GM18861 (cell line): ENCODE measurements at regions not wholly inside any gene's neighbourhood (a gene's known extent, or its start where the extent isn't known, plus 50 kb on each side); places are given as distances from the start of the nearest gene placed in this dataset.

ENCODE experiments used
- ATAC-seq: cut with Tn5 transposase; IDR thresholded peaks from one replicate; pipeline ENCODE4 v1.9.1; 2021; ENCODE audit not compliant: unreplicated experiment

DNA sequence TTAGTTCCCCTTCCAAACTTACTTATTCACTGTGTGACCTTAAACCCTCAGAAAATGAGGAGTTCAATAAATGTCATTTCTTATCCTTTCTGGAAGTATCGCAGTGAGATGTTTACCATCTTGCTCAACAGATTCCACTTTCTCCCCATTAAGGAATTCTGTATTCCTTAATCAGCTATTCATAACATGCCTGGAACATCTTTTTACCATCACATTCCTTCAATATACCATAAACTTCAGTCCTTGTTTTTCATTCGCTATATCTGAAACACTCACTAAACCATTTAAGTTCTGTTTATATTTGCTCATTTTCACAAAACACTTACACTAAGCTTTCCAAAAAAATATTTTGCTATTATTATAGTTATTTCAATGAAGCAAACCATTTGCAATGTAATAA lies 1158.6 kb downstream of the CDH12 start:
- ATAC-seq: no peak

DNA sequence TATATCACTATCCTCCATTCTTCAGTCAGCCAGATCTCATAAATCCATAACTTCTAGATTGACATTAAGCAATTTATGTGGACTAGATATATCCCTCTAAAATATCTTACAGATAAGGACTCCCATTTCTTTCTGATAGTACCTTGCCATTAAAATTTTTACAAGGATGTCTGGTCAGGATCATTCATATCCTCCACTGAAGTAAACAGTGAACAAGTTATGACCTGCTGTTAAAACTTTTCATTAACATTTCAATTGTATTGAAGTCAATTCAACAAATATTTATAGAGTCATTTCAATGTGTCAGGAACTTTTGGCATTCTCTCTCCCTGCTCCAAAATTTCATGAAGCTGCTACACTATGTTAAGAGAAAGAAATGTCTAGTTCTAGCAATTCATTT lies 1159.6 kb downstream of the CDH12 start:
- ATAC-seq: no peak

DNA sequence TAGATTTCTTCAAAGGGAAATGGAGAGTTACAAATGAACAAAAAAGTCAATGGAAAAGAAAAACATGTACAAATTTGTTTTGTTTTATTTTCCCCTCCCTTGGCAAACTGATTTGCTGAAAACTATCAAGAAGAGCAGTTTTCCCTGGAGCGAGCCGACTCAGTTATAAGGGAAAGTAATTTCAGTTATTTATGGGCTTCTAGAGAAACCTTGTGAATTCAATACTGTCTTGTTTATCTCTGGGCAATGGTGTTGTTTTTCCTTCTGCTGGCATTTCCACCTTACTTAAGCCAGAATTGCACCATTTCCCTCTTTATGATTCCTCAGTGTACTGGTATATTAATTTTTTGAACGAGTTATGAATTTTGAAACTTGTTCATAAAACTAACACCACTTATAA lies 1163.6 kb downstream of the CDH12 start:
- ATAC-seq: no peak

DNA sequence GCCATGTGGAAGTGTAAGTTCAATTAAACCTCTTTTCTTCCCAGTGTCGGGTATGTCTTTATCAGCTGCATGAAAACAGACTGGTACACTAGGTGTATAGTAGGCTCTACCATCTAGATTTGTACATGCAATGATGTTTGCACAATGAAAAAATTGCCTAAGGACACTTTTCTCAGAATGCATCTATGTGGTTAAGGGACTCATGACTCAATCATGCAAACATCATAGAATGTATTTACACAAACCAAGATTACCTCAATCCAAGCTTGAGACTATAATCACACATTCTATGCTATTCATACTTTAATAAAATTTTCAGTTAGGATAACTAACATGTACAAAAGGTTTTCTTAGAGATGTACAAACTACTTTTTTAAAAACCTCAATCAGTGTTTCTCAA lies 1164.5 kb downstream of the CDH12 start:
- no peak for ATAC-seq

DNA sequence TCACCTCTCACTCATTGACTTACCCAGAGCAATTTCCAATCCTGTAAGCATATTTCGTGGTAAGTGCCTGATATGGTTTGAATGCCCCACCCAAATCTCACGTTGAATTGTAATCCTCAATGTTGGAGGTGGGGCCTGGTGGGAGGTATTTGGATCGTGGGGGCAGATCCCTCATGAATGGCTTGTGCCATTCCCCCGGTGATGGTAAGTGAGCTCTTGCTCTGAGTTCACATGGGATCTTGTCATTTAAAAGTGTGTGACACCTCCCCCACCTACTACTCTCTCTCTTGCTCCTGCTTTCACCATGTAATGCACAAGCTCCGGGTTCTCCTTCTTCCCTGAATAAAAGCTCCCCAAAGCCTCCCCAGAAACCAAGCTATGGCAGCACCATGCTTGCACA lies 1165.5 kb downstream of the CDH12 start:
- ATAC-seq: no peak

DNA sequence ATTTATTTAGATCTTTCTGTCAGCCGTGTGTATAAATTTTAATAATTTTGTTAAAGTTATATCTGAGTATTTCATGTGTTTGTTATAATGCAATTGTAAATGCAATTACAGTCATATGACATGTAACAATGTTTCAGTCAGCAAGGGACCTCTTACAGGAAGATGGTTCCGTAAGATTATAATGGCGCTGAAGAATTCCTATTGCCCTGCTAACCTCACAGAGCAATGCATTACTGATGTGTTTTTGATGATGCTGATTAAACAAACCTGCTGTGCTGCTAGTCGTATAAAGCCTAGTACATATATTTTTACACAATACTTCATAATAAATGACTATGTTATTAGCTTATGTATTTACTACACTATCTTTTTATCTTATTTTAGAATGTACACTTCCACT lies 1166.4 kb downstream of the CDH12 start:
- ATAC-seq: no peak

DNA sequence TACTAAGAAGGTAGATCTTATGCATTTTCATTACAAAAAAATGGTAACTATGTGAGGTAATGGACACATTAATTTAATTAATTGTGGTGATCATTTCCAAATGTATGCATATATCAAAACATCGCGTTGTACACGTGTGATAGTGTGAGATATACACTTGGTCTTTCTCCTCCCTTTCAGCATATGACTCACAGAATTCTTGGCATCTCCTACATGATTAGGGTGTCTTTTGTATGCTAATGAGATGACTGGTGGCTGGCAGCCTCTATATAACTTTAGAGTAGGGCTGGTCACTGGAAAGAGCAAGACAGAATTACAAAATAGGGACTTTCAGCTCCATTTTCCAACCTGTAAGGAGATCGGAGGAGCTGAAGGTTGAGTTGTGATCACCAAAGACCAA lies 1167.6 kb downstream of the CDH12 start:
- no peak for ATAC-seq

DNA sequence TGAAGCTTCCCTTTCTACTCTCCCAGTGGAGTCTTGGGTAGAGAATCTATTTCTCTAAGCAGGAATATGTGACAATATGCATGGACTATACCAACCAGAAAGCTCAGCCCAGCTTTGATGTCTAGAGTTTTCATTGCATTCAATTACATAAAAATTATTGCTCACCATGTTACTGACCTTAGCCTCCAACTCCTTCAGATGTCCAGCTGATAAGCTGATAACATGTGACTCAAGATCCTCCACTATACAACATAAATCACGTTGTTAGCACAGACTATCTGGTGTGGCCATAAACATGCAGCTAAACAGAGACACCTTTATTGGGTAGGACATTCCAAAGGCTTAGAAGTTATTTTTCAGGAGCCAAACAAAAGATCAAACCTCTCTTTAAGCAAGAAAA lies 1168.2 kb downstream of the CDH12 start:
- ATAC-seq: no peak

DNA sequence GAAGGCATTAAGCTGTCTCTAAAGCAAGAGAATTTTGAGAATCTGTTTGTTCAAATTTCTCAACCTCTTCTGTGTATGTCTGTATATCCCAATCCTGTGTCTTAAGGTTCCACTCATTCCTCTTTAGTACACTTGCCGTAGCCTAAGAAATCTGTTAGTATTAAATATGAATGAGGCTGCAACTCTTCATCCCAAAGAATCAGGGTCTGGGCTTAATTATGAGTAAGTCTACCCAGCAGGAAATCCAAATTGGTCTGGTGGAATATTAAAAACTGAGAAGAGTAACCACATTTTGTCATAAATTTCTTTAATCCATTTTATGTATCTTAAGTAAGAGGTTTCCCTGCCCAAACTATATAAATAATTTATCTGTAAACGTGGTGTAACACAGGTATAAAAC lies 1171.2 kb downstream of the CDH12 start:
- ATAC-seq: no peak

DNA sequence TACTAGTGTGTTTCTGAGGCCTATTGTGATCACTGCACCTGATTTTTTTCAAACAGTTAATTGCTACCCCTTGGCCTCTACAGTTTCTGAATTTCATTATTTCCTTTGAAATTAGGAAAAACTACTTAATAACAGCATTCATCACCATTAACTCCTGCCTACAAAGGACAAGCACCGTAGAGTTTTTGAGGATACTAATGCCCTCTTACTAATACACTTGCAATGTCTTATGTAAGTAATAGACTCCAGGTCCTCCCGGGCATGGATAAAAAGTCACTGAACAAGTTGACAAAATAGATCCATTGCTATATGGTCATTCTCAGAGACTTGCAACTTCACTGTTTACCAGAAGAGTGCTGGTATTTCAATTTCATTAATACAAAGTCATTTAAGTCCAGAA lies 1172.5 kb downstream of the CDH12 start:
- no peak for ATAC-seq

DNA sequence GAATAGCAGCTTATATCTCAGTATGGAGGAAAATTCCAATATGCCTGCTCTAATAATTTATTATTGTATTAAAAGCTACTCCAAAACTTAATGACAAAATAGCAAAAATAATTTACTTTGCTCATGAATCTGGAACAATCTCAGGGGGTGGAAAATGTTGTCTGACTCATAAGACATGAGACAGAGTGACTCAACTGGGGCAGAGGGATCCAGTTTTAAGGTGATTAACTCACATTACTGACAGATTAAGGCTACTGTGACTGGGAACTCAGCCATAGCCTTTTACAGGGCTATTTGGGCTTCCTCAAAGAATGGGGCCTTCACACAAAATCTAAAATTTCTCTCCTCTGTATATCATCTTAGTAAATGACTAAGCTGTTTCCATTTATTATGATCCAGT lies 1172.9 kb downstream of the CDH12 start:
- no peak for ATAC-seq

DNA sequence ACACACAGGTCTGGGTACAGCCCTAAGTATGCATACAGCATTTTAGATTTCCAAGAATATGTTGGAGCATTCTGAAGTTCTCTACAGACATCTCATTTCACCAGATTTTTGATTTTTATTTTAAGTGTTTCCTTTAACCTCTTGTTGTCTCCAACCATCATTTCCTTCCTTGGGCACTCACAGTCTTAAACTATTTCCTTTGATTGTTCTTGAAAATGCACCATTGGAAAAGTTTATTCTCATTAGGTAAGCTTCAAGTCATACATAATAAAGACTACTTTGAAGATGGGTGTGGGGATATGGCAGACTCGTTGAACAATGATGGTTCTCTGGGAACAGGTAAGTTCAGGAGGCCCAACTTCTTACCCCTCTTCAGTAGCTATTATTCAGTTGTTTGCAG lies 1174.6 kb downstream of the CDH12 start:
- ATAC-seq: no peak

DNA sequence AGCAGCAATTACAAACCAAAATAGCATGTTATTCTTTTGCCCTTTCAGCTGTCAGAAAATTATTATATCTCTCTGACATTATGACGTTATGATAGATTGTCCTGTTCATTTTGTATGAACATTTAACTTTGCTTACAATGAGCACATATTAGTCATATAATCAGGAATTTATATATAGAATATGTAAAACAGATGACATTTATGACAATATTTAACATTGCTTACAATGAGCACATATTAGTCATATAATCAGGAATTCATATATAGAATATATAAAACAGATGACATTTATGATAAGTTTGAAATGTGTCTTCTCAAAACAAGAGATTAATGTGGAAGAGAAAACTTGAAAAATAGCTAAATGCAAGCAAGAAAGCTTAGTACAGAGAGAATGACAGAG lies 1180.2 kb downstream of the CDH12 start:
- ATAC-seq: no peak

DNA sequence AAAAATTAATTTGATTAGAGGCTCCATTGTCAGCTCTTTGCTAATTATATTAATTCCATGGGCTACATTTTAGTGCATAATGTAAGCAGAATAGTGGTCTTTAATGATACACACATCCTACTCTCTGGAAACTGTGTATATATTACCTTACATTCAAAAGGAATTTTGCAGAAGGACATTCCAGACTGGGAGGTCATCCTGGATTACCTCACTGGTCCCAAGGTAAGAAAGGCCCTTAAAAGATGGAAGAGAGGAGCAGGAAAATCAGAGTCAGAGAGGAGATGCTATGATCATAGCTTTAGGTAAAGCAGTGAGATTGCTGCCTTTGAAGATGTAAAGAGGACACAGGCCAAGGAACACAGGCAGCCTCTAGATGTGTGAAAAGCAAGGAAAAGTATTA lies 1180.8 kb downstream of the CDH12 start:
- ATAC-seq: no peak

DNA sequence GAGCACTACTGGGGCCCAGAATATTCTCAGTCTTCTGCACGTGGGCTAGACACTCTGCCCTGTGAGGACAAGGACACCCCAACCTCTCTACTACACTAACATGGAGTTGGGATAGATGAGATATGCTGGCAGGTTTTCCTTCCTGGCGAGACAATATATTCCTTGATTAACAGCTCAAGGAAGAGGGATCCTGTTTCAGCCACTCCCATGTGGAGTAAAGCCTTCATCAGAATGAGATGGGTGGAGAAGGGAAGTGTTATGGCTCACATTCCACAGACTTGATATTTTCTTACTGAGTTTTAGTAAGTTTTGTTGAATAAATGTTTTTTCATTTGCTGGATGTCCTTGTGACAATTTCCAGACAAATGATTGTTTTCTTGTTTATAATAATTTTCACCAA lies 1187.6 kb downstream of the CDH12 start:
- ATAC-seq: no peak

DNA sequence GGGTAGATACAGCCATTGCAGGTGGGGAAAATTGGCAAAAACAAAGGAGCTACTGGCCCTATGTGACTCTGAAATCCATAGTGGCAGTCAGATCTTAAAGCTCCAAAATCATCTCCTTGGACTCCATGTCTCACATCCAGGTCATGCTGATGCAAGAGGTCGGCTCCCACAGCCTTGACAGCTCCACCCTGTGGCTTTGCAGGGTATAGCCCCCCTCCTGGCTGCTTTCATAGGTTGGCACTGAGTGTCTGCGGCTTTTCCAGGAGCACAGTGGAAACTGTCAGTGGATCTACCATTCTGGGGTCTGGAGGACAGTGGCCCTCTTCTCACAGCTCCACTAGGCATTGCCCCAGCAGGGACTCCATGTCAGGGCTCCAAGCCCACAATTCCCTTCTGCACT lies 1190.1 kb downstream of the CDH12 start:
- ATAC-seq: no peak

DNA sequence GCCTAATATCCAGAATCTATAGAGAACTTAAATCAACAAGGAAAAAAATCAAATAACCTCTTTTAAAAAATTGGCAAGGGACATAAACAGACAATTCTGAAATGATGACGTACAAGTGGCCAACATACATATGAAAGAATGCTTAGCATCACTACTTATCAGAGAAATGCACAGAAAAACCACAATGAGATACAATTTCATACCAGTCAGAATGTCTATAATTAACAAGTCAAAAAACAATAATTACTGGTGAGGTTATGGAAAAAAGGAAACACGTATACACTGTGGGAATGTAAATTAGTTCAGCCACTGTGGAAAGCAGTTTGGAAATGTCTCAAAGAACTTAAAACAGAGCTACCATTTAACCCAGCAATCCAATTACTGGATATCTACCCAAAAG lies 1192.0 kb downstream of the CDH12 start:
- no peak for ATAC-seq

DNA sequence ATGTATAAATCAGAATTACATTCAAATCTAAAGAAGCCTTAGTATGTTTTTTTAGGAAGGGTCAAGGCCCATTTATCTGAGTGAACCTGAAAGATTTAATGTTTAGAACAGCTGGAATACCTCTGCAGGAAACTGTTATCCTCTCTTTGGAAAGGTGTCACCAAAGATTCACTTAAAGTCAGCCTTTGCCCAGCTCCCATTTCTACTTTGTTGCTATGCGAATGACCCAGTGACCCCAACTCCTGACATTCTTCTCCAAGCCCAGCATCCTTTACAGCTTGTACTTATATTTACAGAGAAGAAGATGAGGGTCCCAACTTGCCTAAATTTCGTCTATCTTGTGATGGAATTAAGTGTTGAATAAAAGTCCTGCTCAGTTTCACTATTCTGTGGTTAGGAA lies 1198.6 kb downstream of the CDH12 start:
- ATAC-seq: no peak

DNA sequence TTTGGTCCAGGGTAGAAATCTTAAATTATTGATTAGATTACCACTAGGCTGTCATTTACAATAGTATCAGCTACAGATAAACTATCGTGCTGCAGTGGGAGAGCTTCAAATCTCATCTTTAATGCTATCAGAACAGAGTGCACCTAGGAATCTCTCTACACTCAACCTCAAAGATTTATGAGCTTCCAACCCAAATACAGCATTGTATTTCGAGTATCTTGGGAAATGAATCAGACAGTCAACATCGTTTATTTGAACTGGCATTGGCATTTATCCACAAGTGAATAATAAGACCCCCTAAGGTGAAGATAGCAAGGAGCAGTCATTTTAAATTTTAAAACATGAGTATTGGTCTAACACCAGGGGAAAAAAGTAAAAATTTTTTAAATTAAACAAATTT lies 1203.2 kb downstream of the CDH12 start:
- no peak for ATAC-seq

DNA sequence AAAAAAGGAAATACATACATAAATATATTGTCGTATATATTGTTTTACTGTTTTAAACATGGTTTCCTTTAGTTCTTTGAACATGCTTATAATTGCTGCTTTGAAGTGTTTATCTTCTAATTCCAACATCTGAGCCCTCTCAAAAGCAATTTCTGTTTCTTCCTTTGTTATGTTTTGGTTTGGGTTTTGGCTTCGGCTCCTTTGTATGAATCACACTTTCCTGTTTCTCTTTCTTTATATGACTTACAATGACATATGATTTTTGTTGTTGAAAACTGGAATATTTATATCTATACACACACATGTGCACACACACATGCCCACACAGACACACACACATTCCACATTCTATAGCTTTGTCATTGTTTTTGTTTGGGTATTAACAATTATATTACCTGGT lies 1206.7 kb downstream of the CDH12 start:
- no peak for ATAC-seq

DNA sequence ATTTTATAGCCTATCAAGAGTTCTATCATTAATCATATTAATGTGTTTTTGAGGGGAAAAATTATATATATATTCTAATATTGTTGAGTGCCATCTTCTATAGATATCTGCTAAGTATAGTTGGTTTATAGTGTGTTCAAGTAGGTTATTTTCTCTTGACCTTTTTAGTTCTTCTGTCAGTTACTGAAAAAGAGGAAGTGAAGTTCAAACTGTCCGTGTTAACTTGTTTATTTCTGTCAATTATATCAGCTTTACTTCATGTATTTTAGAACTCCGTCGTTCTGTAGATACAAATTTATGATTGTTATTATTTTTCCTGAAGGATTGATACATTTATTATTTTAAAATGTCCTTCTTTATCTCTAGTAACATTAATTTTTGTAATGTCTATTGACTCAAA lies 1209.1 kb downstream of the CDH12 start:
- ATAC-seq: no peak

DNA sequence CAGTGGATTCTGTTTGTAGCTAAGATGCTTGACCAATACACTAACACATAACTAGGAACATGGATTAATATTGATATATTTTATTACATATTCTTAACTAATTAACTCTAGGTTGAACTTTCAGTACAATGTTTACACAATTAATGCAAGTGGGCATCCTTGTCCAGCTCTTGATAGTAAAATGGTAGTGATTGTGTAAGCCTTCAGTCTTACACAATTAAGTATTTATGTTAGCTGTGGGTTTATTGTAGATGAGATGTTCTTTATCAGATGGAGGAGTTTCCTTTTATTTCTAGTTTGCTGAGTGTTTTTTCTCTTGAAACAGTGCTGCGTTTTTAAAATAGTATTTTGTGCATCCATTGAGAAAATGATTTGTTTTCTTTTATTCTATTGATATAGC lies 1210.8 kb downstream of the CDH12 start:
- ATAC-seq: no peak

DNA sequence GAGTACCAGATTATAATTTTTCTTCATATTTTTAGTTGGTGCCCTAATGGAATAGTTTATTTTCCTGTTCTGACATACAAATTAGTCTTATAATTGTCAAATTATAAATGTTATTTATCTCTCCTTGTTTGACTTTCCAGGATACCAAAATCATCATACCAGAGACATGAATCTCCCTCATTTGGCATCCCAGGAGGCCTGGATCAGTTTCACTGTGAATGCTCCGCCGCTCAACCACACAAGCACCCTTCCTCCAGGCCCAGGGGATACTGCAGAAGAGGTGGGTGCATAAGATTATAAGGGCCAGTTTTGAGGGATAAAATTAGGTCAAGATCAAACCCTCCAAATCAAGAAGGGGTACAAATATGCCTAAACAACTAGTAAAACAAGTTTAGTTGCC lies 1229.3 kb downstream of the CDH12 start:
- no peak for ATAC-seq

DNA sequence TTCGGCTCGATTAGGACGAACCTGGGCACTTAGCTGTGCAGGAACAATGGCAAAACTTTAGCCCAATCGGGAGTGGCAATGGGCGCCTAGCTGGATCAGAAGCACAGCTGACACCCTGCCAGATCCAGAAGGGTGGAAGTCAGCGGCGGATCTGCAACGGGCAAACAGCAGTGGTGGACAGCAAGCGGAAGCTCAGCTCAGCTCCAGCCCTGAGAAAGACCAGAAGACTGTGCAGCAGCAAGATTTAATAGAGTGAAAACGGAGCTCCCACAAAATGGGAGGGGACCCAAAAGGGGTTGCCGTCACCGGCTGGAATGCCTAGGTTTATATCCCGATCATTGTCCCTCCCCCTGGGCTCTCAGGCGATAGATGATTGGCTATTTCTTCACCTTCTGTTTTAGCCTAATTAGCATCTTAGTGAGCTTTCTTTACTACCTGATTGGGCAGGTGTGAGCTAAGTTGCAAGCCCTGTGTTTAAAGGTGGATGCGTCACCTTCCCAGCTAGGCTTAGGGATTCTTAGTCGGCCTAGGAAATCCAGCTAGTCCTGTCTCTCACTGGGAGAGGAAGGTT lies 1237.9 kb downstream of the CDH12 start:
- no peak for ATAC-seq
